K562 (cell line): ENCODE measurements at regions not wholly inside any gene's neighbourhood (a gene's known extent, or its start where the extent isn't known, plus 50 kb on each side); places are given as distances from the start of the nearest gene placed in this dataset.

ENCODE experiments used
- ATAC-seq: fragments of 200-7000 bp; cut with Tn5 transposase; 3 replicates; pipeline ENCODE4 v1.9.1; 2020; ENCODE audit warnings: moderate library complexity
- BruUV-seq: library from RNA; stranded (reverse); fragments of 400-500 nt; replicated peaks from 2 replicates; lab custom pipeline; 2021; lab: Mats Ljungman, UMichigan
- CTCF ChIA-PET: fragments of 300-600 bp; formaldehyde crosslinking; extraction: SDS; loops from one replicate; lab custom pipeline; 2021; ENCODE audit warnings: low intra/inter-chr PET ratio; lab: Yijun Ruan, JAX
- POLR2A ChIA-PET: fragments of 300-600, 350-650 bp; sonication (Branson Sonifier 250); formaldehyde crosslinking; extraction: SDS; loops from one replicate; lab custom pipeline; 2021; ENCODE audit warnings: antibody characterized with exemption, inconsistent platforms; lab: Yijun Ruan, JAX
- DNase-seq, 4 experiments: peaks; one replicate each; pipeline versions ENCODE4 v3.0.0 to v3.0.0-alpha.2; 2011 to 2018; ENCODE audit warnings: low spot score in 3 of 4, mixed read lengths in 3 of 4; ENCODE audit errors: extremely low read depth in 1 of 4
- FAIRE-seq: peaks from 2 replicates; lab custom pipeline; 2011; peaks lifted over from hg19 to GRCh38; lab: Jason Lieb, UNC
- H2AFZ ChIP-seq: 2 replicates; pipeline ENCODE4 v1.6.0; 2011; ENCODE audit warnings: low read depth, low read length, control low read depth, inconsistent platforms
- H3K27ac ChIP-seq: fragments of 200-600 bp; 3 replicates; pipeline ENCODE4 v1.8.0; 2011; ENCODE audit warnings: low read depth, mild to moderate bottlenecking, control low read depth, inconsistent platforms, low read length, moderate library complexity, mixed read lengths; ENCODE audit errors: extremely low read depth
- H3K27me3 ChIP-seq, 2 experiments: fragments of 300-600 bp in 1 of 2; 2 replicates in 1 of 2; 3 replicates in 1 of 2; pipeline versions ENCODE4 v1.6.0 to v1.8.0; 2011; ENCODE audit warnings: inconsistent platforms in 2 of 2, low read length in 2 of 2, mild to moderate bottlenecking in 1 of 2, mixed read lengths in 1 of 2, moderate library complexity in 1 of 2; ENCODE audit not compliant: control insufficient read depth in 2 of 2, insufficient read depth in 2 of 2
- H3K36me3 ChIP-seq: fragments of 300-600 bp; 3 replicates; pipeline ENCODE4 v1.8.0; 2011; ENCODE audit warnings: mild to moderate bottlenecking, low read length, inconsistent platforms; ENCODE audit not compliant: control insufficient read depth, insufficient read depth
- H3K4me1 ChIP-seq, 2 experiments: fragments of 200-600 bp in 1 of 2; replicated peaks in 1 of 2; 2 replicates in 1 of 2; 3 replicates in 1 of 2; pipeline versions ENCODE4 v1.5.1 to v1.8.0; 2011; ENCODE audit warnings: inconsistent platforms in 2 of 2, low read length in 2 of 2, mild to moderate bottlenecking in 1 of 2, mixed read lengths in 1 of 2, moderate library complexity in 1 of 2; ENCODE audit not compliant: control insufficient read depth in 2 of 2, insufficient read depth in 2 of 2
- H3K4me2 ChIP-seq: 2 replicates; pipeline ENCODE4 v1.6.1; 2011; ENCODE audit warnings: low read length, control low read depth, inconsistent platforms, mixed read lengths; ENCODE audit not compliant: insufficient read depth
- H3K4me3 ChIP-seq: fragments of 200-600 bp; sonication (generic), shearing (Covaris generic); 2 replicates; pipeline ENCODE4 v1.5.1; 2016; ENCODE audit warnings: control low read depth, inconsistent platforms
- H3K79me2 ChIP-seq: fragments of 200-600 bp; 3 replicates; pipeline ENCODE4 v1.8.0; 2011; ENCODE audit warnings: low read length, inconsistent platforms; ENCODE audit not compliant: control insufficient read depth, insufficient read depth
- H3K9ac ChIP-seq, 2 experiments: 2 replicates each; pipeline versions ENCODE4 v1.6.0 to v1.6.1; 2011; ENCODE audit warnings: low read depth in 2 of 2, low read length in 2 of 2, control low read depth in 1 of 2, inconsistent platforms in 1 of 2, mild to moderate bottlenecking in 1 of 2, mixed read lengths in 1 of 2; ENCODE audit not compliant: insufficient read depth in 1 of 2
- H3K9me1 ChIP-seq: one replicate; pipeline ENCODE4 v1.6.0; 2011; ENCODE audit warnings: inconsistent platforms, mild to moderate bottlenecking, low read length, moderate library complexity; ENCODE audit not compliant: control insufficient read depth, insufficient read depth
- H3K9me3 ChIP-seq: replicated peaks from 2 replicates; pipeline ENCODE4 v1.5.1; 2011; ENCODE audit warnings: low read depth, low read length, inconsistent platforms; ENCODE audit not compliant: control insufficient read depth, insufficient read depth
- H4K20me1 ChIP-seq: replicated peaks from 2 replicates; pipeline ENCODE4 v1.6.1; 2011; ENCODE audit warnings: low read length, inconsistent platforms, mixed read lengths; ENCODE audit not compliant: control insufficient read depth, insufficient read depth
- FOXM1 ChIP-seq, 2 experiments: fragments of 450-650 bp in 1 of 2; sonication (generic) in 1 of 2; formaldehyde crosslinking in 1 of 2; IDR thresholded peaks; 2 replicates each; pipeline versions ENCODE4 v1.6.1 to v1.9.0; 2017 to 2022; ENCODE audit warnings: low read depth in 2 of 2, mild to moderate bottlenecking in 2 of 2, missing genetic modification reagents in 1 of 2, moderate library complexity in 1 of 2
- PHB2 ChIP-seq: fragments of 450-650 bp; IDR thresholded peaks from 2 replicates; pipeline ENCODE4 v1.6.1; 2017; ENCODE audit warnings: low read depth
- SP1 ChIP-seq: sonication (generic); formaldehyde crosslinking; IDR thresholded peaks from 2 replicates; pipeline ENCODE4 v1.8.1; 2022; ENCODE audit warnings: mild to moderate bottlenecking, missing genetic modification reagents
- WGBS: fragments of 100-300 bp; shearing (Covaris generic); methylation state at CpG from one replicate; pipeline ENCODE4 v1.1.6; 2016; ENCODE audit warnings: low coverage, mixed read lengths; ENCODE audit not compliant: insufficient coverage; ENCODE audit errors: missing lambda C conversion rate; 5-methylcytosine and 5-hydroxymethylcytosine counted together
- in situ Hi-C: fragments of 300-500 bp; cut with MboI; formaldehyde crosslinking; loops from 4 replicates; pipeline ENCODE4 v1.15.0; 2018; ENCODE audit warnings: inconsistent platforms, mixed read lengths
- intact Hi-C: fragments of 100-400 bp; cut with micrococcal nuclease; formaldehyde crosslinking; loops from 2 replicates; pipeline ENCODE4 v1.14.2; 2022
- TF ChIP-seq, protein P1 (sequence below): fragments of 250-450 bp; sonication (Bioruptor Pico); IDR thresholded peaks from 2 replicates; pipeline ENCODE4 v1.4.0; 2020
- TF ChIP-seq, protein P2 (sequence below), 2 experiments: IDR thresholded peaks; 2 replicates each; pipeline ENCODE4 v1.6.1; 2011; ENCODE audit warnings: borderline replicate concordance in 1 of 2, control low read depth in 1 of 2, low read depth in 1 of 2, low read length in 1 of 2, mild to moderate bottlenecking in 1 of 2, mixed read lengths in 1 of 2, moderate library complexity in 1 of 2; ENCODE audit not compliant: insufficient read depth in 1 of 2, insufficient read length in 1 of 2, poor library complexity in 1 of 2, severe bottlenecking in 1 of 2; ENCODE audit errors: extremely low read depth in 1 of 2
- TF ChIP-seq, protein P3 (sequence below): fragments of 250-450 bp; sonication (Bioruptor Pico); IDR thresholded peaks from 2 replicates; pipeline ENCODE4 v1.6.1; 2021; ENCODE audit warnings: mild to moderate bottlenecking

DNA sequence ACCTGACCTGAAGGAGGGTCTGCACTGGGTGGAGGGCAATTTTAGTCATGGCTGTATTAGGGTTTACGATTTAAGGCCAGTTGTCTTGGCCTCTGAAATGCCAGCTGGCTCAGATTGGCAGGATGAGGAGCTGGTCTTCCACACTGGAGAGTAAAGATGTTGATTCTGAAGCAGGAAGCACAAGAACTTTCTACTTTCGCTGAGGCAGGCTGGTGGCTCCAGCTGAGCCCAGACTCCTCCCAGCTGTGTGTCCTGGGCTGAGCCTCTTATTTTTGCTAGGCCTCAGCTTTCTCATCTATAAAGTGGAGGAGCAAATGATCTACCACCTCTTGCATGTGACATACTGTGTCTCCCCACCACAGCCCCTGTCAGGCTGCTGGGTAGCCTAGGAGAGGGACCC lies 74.4 kb downstream of the MRM1 start (continued):
- no peak for TF ChIP-seq PHB2
- TF ChIP-seq, protein P1, sequence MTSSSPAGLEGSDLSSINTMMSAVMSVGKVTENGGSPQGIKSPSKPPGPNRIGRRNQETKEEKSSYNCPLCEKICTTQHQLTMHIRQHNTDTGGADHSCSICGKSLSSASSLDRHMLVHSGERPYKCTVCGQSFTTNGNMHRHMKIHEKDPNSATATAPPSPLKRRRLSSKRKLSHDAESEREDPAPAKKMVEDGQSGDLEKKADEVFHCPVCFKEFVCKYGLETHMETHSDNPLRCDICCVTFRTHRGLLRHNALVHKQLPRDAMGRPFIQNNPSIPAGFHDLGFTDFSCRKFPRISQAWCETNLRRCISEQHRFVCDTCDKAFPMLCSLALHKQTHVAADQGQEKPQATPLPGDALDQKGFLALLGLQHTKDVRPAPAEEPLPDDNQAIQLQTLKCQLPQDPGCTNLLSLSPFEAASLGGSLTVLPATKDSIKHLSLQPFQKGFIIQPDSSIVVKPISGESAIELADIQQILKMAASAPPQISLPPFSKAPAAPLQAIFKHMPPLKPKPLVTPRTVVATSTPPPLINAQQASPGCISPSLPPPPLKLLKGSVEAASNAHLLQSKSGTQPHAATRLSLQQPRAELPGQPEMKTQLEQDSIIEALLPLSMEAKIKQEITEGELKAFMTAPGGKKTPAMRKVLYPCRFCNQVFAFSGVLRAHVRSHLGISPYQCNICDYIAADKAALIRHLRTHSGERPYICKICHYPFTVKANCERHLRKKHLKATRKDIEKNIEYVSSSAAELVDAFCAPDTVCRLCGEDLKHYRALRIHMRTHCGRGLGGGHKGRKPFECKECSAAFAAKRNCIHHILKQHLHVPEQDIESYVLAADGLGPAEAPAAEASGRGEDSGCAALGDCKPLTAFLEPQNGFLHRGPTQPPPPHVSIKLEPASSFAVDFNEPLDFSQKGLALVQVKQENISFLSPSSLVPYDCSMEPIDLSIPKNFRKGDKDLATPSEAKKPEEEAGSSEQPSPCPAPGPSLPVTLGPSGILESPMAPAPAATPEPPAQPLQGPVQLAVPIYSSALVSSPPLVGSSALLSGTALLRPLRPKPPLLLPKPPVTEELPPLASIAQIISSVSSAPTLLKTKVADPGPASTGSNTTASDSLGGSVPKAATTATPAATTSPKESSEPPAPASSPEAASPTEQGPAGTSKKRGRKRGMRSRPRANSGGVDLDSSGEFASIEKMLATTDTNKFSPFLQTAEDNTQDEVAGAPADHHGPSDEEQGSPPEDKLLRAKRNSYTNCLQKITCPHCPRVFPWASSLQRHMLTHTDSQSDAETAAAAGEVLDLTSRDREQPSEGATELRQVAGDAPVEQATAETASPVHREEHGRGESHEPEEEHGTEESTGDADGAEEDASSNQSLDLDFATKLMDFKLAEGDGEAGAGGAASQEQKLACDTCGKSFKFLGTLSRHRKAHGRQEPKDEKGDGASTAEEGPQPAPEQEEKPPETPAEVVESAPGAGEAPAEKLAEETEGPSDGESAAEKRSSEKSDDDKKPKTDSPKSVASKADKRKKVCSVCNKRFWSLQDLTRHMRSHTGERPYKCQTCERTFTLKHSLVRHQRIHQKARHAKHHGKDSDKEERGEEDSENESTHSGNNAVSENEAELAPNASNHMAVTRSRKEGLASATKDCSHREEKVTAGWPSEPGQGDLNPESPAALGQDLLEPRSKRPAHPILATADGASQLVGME (CRISPR knock-in tag): no peak

DNA sequence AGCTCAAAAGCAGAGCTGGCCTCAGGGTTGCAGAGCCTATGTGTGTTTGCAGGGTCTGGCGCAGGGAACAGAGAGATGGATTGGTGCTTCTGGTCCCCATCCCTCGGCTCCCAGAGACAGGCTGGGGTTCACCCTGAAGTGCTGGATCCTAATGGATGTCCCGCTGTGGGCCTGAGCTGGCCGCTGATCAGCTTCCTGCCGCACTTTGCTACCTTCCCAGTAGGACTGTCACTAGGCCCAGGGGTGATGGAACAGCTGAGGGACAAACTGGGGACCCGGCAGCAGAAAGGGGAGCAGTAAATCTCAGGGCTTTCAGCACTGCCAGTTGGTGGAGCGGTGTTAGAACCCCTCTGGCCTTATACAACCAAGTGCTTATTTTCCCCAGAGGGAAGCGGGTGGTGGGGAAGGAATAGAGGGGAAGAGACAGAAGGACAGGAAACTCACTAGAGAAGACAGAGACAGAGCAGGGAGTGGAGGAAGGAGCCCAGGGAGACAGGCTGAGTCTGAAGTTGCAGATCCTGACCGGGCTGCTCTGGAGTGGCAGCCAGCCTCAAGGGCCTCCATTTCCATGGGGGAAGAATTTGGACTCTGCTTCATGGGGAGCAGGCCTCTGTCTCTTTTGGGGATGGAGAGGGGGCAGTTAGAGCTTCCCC lies 78.6 kb downstream of the MRM1 start:
- H3K27me3 ChIP-seq: peaks cover 27 to 80% of the 10 kb centered on the region in 2 experiments
- no peak overlapping the region for H3K4me3 ChIP-seq
- DNase-seq (no peak), FAIRE-seq (no peak), ATAC-seq (no peak)
- H3K4me1 ChIP-seq: no peaks in the 10 kb centered on the region
- no peaks in the 10 kb centered on the region for H3K36me3 ChIP-seq
- no peaks in the 10 kb centered on the region for H3K79me2 ChIP-seq
- ChIA-PET POLR2A (interaction anchor here (0.6 kb wide), 1 partner anchor 405 kb away, joined by 3 read pairs; no protein-coding TSS in a partner anchor), CTCF (interaction anchor here (0.6 kb wide), 1 partner anchor 72 kb away, joined by 4 read pairs; no protein-coding TSS in a partner anchor)
- no TSS peak for BruUV-seq
- TF ChIP-seq, protein P2, sequence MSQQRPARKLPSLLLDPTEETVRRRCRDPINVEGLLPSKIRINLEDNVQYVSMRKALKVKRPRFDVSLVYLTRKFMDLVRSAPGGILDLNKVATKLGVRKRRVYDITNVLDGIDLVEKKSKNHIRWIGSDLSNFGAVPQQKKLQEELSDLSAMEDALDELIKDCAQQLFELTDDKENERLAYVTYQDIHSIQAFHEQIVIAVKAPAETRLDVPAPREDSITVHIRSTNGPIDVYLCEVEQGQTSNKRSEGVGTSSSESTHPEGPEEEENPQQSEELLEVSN (IDR thresholded peaks at IDR 0.05; ENCODE audit: borderline replicate concordance in 1 of 2, extremely low read depth in 1 of 2, insufficient read depth in 1 of 2, insufficient read length in 1 of 2, low read depth in 1 of 2, low read length in 1 of 2, poor library complexity in 1 of 2, severe bottlenecking in 1 of 2): no peak
- TF ChIP-seq SP1 (no peak), FOXM1 (IDR thresholded peaks at IDR 0.05; ENCODE audit: low read depth) (no peak), FOXM1 (CRISPR knock-in tag; IDR thresholded peaks at IDR 0.05; ENCODE audit: low read depth) (no peak)
- TF ChIP-seq, protein P3, sequence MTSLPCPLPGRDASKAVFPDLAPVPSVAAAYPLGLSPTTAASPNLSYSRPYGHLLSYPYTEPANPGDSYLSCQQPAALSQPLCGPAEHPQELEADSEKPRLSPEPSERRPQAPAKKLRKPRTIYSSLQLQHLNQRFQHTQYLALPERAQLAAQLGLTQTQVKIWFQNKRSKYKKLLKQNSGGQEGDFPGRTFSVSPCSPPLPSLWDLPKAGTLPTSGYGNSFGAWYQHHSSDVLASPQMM: no peak
- H3K9me3 ChIP-seq: no peaks in the 10 kb centered on the region
- 0 out of 4 replicates have a peak overlapping the region, but pooled peaks of 1 of the 2 experiments have one; percentile 10 for H3K9ac ChIP-seq
- H3K4me2 ChIP-seq: no peak overlapping the region
- intact Hi-C loops (no loop called here), in situ Hi-C loops (no loop called here)
- H3K27ac ChIP-seq: no peak overlapping the region
- WGBS: 3% methylated on average over 9 of the region's 9 CpGs
- no peaks in the 10 kb centered on the region for H3K9me1 ChIP-seq
- H4K20me1 ChIP-seq: 0 out of 2 replicates have a peak, but pooled peaks cover 9% of the 10 kb centered on the region
- H2AFZ ChIP-seq: no peak overlapping the region
